B cell (primary cell): ENCODE measurements at regions not wholly inside any gene's neighbourhood (a gene's known extent, or its start where the extent isn't known, plus 50 kb on each side); places are given as distances from the start of the nearest gene placed in this dataset.

Experiments used
- CTCF ChIP-seq: fragments of 200-600 bp; IDR thresholded peaks from one replicate; pipeline ENCODE4 v1.8.0; 2022; ENCODE audit warnings: antibody characterized with exemption, mild to moderate bottlenecking
- EZH2 ChIP-seq: IDR thresholded peaks from 2 replicates; pipeline ENCODE4 v1.6.1; 2012; ENCODE audit warnings: borderline replicate concordance, low read depth, mild to moderate bottlenecking, moderate library complexity, low read length; ENCODE audit not compliant: insufficient read depth, poor library complexity, severe bottlenecking

GRCh38 chr14:96999654-97000155 is 202.5 kb downstream of the VRK1 start:
- TF ChIP-seq CTCF (no peak), EZH2 (no peak)
